GM18508 (cell line): ENCODE measurements at regions not wholly inside any gene's neighbourhood (a gene's known extent, or its start where the extent isn't known, plus 50 kb on each side); places are given as distances from the start of the nearest gene placed in this dataset.
"Not testable (repeated sequence)": the region's sequence is repeated elsewhere in the genome, so short reads cannot be mapped to it uniquely, and the experiment has no call there.

Experiments
- ATAC-seq: cut with Tn5 transposase; IDR thresholded peaks from one replicate; pipeline ENCODE4 v1.9.1; 2021; ENCODE audit warnings: moderate number of reproducible peaks; ENCODE audit not compliant: insufficient read depth, unreplicated experiment

- not testable (repeated sequence) for ATAC-seq
Measured at GRCh38 chr10:87300163-87300562, 57.4 kb upstream of the NUTM2D start.

GRCh38 chr10:87301466-87302115, 56.0 kb upstream of the NUTM2D start:
- ATAC-seq, result peak; percentile 58

GRCh38 chr10:87302132-87302531, 55.4 kb upstream of the NUTM2D start:
- not testable (repeated sequence) for ATAC-seq

- ATAC-seq, result not testable (repeated sequence)
Measured at GRCh38 chr10:87303707-87304106, 53.8 kb upstream of the NUTM2D start.

- ATAC-seq, result not testable (repeated sequence)
Measured at GRCh38 chr10:87306681-87307080, 50.9 kb upstream of the NUTM2D start.
